Endothelial cell of umbilical vein (primary cell): ENCODE measurements at regions not wholly inside any gene's neighbourhood (a gene's known extent, or its start where the extent isn't known, plus 50 kb on each side); places are given as distances from the start of the nearest gene placed in this dataset.

Experiments used
- JUN ChIP-seq: IDR thresholded peaks from 2 replicates; pipeline ENCODE4 v1.6.1; 2011; ENCODE audit warnings: borderline replicate concordance, low read depth; ENCODE audit not compliant: insufficient read length, insufficient read depth
- POLR2A ChIP-seq: IDR thresholded peaks from 2 replicates; pipeline ENCODE4 v1.6.1; 2012; ENCODE audit warnings: low read depth, mild to moderate bottlenecking, control low read depth, low read length
- TF ChIP-seq, protein P1 (sequence below), 2 donors: IDR thresholded peaks; 1 replicate in 1 of 2; 2 replicates in 1 of 2; pipeline ENCODE4 v1.5.1; 2011; ENCODE audit warnings: low read length in 2 of 2, mild to moderate bottlenecking in 2 of 2, moderate library complexity in 2 of 2, control low read depth in 1 of 2, inconsistent platforms in 1 of 2, low read depth in 1 of 2; ENCODE audit not compliant: insufficient read depth in 1 of 2; ENCODE audit errors: extremely low read depth in 1 of 2
- TF ChIP-seq, protein P2 (sequence below): IDR thresholded peaks from 2 replicates; pipeline ENCODE4 v1.6.1; 2011; ENCODE audit not compliant: insufficient read depth, insufficient read length

DNA sequence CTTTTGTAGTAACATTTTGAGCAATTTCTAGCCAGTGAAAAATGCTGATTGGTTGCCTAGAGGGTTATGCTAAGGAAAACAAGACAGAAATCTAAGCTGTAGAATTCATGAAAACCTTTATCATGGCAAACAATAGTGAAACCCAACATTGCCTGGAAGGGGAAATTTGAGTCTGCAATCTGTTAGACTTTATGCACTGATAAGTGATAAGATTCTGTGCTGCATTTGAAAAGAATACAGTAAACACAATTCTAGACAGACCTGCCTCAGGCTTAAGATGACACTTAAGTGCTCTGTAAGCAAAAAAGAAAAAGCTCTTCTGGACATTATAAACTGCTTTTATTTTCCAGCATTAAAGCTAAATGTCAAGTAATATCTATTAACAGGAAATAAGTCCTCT lies 519.3 kb downstream of the ISL1 start:
- TF ChIP-seq POLR2A, result no peak
- TF ChIP-seq, protein P1, sequence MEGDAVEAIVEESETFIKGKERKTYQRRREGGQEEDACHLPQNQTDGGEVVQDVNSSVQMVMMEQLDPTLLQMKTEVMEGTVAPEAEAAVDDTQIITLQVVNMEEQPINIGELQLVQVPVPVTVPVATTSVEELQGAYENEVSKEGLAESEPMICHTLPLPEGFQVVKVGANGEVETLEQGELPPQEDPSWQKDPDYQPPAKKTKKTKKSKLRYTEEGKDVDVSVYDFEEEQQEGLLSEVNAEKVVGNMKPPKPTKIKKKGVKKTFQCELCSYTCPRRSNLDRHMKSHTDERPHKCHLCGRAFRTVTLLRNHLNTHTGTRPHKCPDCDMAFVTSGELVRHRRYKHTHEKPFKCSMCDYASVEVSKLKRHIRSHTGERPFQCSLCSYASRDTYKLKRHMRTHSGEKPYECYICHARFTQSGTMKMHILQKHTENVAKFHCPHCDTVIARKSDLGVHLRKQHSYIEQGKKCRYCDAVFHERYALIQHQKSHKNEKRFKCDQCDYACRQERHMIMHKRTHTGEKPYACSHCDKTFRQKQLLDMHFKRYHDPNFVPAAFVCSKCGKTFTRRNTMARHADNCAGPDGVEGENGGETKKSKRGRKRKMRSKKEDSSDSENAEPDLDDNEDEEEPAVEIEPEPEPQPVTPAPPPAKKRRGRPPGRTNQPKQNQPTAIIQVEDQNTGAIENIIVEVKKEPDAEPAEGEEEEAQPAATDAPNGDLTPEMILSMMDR (IDR thresholded peaks at IDR 0.05; ENCODE audit: extremely low read depth in 1 of 2, insufficient read depth in 1 of 2, low read depth in 1 of 2, low read length in 2 of 2), result no peak
- TF ChIP-seq, protein P2, sequence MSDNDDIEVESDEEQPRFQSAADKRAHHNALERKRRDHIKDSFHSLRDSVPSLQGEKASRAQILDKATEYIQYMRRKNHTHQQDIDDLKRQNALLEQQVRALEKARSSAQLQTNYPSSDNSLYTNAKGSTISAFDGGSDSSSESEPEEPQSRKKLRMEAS, result no peak
- no peak for TF ChIP-seq JUN
